Liver (tissue), 7 donors: ENCODE measurements at regions not wholly inside any gene's neighbourhood (a gene's known extent, or its start where the extent isn't known, plus 50 kb on each side); places are given as distances from the start of the nearest gene placed in this dataset.

ENCODE experiments used
- DNase-seq: peaks from one replicate; pipeline ENCODE4 v3.0.0-alpha.2; 2017; ENCODE audit warnings: low spot score
- H3K27ac ChIP-seq, 2 donors: one replicate each; pipeline ENCODE4 v1.7.0; 2013; ENCODE audit warnings: inconsistent platforms in 2 of 2, low read length in 2 of 2, control low read depth in 1 of 2, low read depth in 1 of 2, mild to moderate bottlenecking in 1 of 2
- H3K27me3 ChIP-seq, 4 donors: one replicate each; pipeline versions ENCODE4 v1.6.1 to v1.7.0; 2013; ENCODE audit warnings: low read length in 3 of 4, inconsistent platforms in 1 of 4, mild to moderate bottlenecking in 1 of 4, moderate library complexity in 1 of 4; ENCODE audit not compliant: control insufficient read depth in 4 of 4, insufficient read depth in 4 of 4
- H3K36me3 ChIP-seq, 4 donors: one replicate each; pipeline versions ENCODE4 v1.6.1 to v1.7.0; 2013; ENCODE audit warnings: low read length in 3 of 4, mild to moderate bottlenecking in 3 of 4, low read depth in 1 of 4, moderate library complexity in 1 of 4; ENCODE audit not compliant: control insufficient read depth in 4 of 4, insufficient read depth in 3 of 4
- H3K4me1 ChIP-seq, 4 donors: one replicate each; pipeline versions ENCODE4 v1.6.1 to v1.7.0; 2013; ENCODE audit warnings: low read length in 3 of 4, mild to moderate bottlenecking in 3 of 4, moderate library complexity in 1 of 4; ENCODE audit not compliant: control insufficient read depth in 4 of 4, insufficient read depth in 4 of 4
- H3K4me3 ChIP-seq, 3 donors: one replicate each; pipeline versions ENCODE4 v1.6.1 to v1.7.0; 2013; ENCODE audit warnings: low read length in 3 of 3, control low read depth in 1 of 3, low read depth in 1 of 3, mild to moderate bottlenecking in 1 of 3
- H3K9ac ChIP-seq, 2 donors: one replicate each; pipeline ENCODE4 v1.7.0; 2013; ENCODE audit warnings: low read length in 2 of 2, mild to moderate bottlenecking in 2 of 2, moderate library complexity in 2 of 2, control low read depth in 1 of 2, low read depth in 1 of 2
- H3K9me3 ChIP-seq, 4 donors: one replicate each; pipeline versions ENCODE4 v1.6.1 to v1.7.0; 2013; ENCODE audit warnings: low read length in 3 of 4; ENCODE audit not compliant: control insufficient read depth in 4 of 4
- FOXA1 ChIP-seq: IDR thresholded peaks from 2 replicates; pipeline ENCODE4 v1.6.1; 2016; ENCODE audit warnings: antibody characterized with exemption
- HNF4A ChIP-seq, 2 donors: conservative IDR thresholded peaks; 2 replicates each; pipeline ENCODE4 v1.6.1; 2016; ENCODE audit warnings: antibody characterized with exemption in 2 of 2, mild to moderate bottlenecking in 2 of 2
- JUND ChIP-seq, 2 donors: IDR thresholded peaks; 2 replicates each; pipeline ENCODE4 v1.6.1; 2016; ENCODE audit warnings: antibody characterized with exemption in 2 of 2
- MAX ChIP-seq: IDR thresholded peaks from 2 replicates; pipeline ENCODE4 v1.6.1; 2016; ENCODE audit warnings: antibody characterized with exemption
- NR2F2 ChIP-seq: IDR thresholded peaks from 2 replicates; pipeline ENCODE4 v1.6.1; 2016; ENCODE audit warnings: antibody characterized with exemption
- RAD21 ChIP-seq, 2 donors: IDR thresholded peaks; 2 replicates each; pipeline ENCODE4 v1.6.1; 2016; ENCODE audit warnings: antibody characterized with exemption in 2 of 2, mild to moderate bottlenecking in 2 of 2
- REST ChIP-seq: IDR thresholded peaks from 2 replicates; pipeline ENCODE4 v1.6.1; 2016; ENCODE audit warnings: antibody characterized with exemption, mild to moderate bottlenecking
- RXRA ChIP-seq, 2 donors: IDR thresholded peaks; 2 replicates each; pipeline ENCODE4 v1.6.1; 2017 to 2018; ENCODE audit warnings: antibody characterized with exemption in 2 of 2, mild to moderate bottlenecking in 1 of 2
- SP1 ChIP-seq: IDR thresholded peaks from 2 replicates; pipeline ENCODE4 v1.6.1; 2018; ENCODE audit warnings: antibody characterized with exemption, mild to moderate bottlenecking
- TAF1 ChIP-seq: conservative IDR thresholded peaks from 2 replicates; pipeline ENCODE4 v1.6.1; 2016; ENCODE audit warnings: antibody characterized with exemption, mild to moderate bottlenecking
- ZBTB33 ChIP-seq: IDR thresholded peaks from 2 replicates; pipeline ENCODE4 v1.6.1; 2016; ENCODE audit warnings: antibody characterized with exemption
- whole genome bisulfite sequencing: extraction: QIAGEN DNeasy Blood & Tissue Kit; methylation state at CpG from one replicate; pipeline ENCODE4 v1.1.7; 2013; 5-methylcytosine and 5-hydroxymethylcytosine counted together
- TF ChIP-seq, protein P1 (sequence below): IDR thresholded peaks from 2 replicates; pipeline ENCODE4 v1.6.1; 2016; ENCODE audit warnings: antibody characterized with exemption
- donor health status: healthy.
- donor health status: healthy.
- donor health status: healthy.
- donor health status: healthy.

GRCh38 chrX:34770511-34770910, 113.4 kb upstream of the TMEM47 start (continued):
- no peak for TF ChIP-seq REST
- no peak for TF ChIP-seq NR2F2
- TF ChIP-seq FOXA1: no peak

- 84% methylated on average over 2 of the region's 2 CpGs for WGBS
- Histone ChIP-seq H3K36me3 (no peaks in the 10 kb centered on the region), H3K27me3 (no peaks in the 10 kb centered on the region), H3K27ac (no peak overlapping the region), H3K4me3 (no peak overlapping the region), H3K4me1 (no peaks in the 10 kb centered on the region), H3K9me3 (no peaks in the 10 kb centered on the region), H3K9ac (no peak overlapping the region)
- TF ChIP-seq REST: no peak
- TF ChIP-seq TAF1: no peak
- no peak for TF ChIP-seq MAX
- no peak for TF ChIP-seq SP1
- TF ChIP-seq, protein P1, sequence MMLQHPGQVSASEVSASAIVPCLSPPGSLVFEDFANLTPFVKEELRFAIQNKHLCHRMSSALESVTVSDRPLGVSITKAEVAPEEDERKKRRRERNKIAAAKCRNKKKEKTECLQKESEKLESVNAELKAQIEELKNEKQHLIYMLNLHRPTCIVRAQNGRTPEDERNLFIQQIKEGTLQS: no peak
- TF ChIP-seq HNF4A (conservative IDR thresholded peaks at IDR 0.05): no peak
- TF ChIP-seq ZBTB33: no peak
- TF ChIP-seq RAD21 (IDR thresholded peaks at IDR 0.05): no peak
- TF ChIP-seq NR2F2: no peak
- TF ChIP-seq JUND (IDR thresholded peaks at IDR 0.05): no peak
- no peak for TF ChIP-seq RXRA (IDR thresholded peaks at IDR 0.05)
- no peak for DNase-seq
Observed at GRCh38 chrX:34778916-34779315, 121.8 kb upstream of the TMEM47 start.
